Mesenchymal stem cell (in vitro differentiated cells and primary cell): ENCODE measurements at regions not wholly inside any gene's neighbourhood (a gene's known extent, or its start where the extent isn't known, plus 50 kb on each side); places are given as distances from the start of the nearest gene placed in this dataset.

Experiments used
- DNase-seq: peaks from one replicate; pipeline ENCODE4 v3.0.0-alpha.2; 2013
- H2AFZ ChIP-seq: one replicate; pipeline ENCODE4 v1.6.1; 2013; ENCODE audit warnings: low read depth, mild to moderate bottlenecking, control low read depth, inconsistent platforms, low read length, moderate library complexity
- H2AK5ac ChIP-seq: 2 replicates; pipeline ENCODE4 v1.6.1; 2013; ENCODE audit warnings: low read length, moderate library complexity, mild to moderate bottlenecking, inconsistent platforms; ENCODE audit not compliant: severe bottlenecking
- H2BK120ac ChIP-seq: one replicate; pipeline ENCODE4 v1.6.1; 2013; ENCODE audit warnings: low read depth, mild to moderate bottlenecking, inconsistent platforms, low read length, moderate library complexity
- H2BK12ac ChIP-seq, 2 experiments: one replicate each; pipeline ENCODE4 v1.6.1; 2013; ENCODE audit warnings: inconsistent platforms in 2 of 2, low read length in 2 of 2, mild to moderate bottlenecking in 2 of 2, moderate library complexity in 2 of 2, control low read depth in 1 of 2
- H2BK15ac ChIP-seq: one replicate; pipeline ENCODE4 v1.6.1; 2013; ENCODE audit warnings: mild to moderate bottlenecking, low read depth, inconsistent platforms; ENCODE audit not compliant: poor library complexity, severe bottlenecking
- H2BK5ac ChIP-seq: 2 replicates; pipeline ENCODE4 v1.6.1; 2013; ENCODE audit warnings: low read depth, mild to moderate bottlenecking, low read length, control low read depth, inconsistent platforms; ENCODE audit not compliant: poor library complexity, severe bottlenecking
- H3K14ac ChIP-seq, 2 experiments: one replicate each; pipeline ENCODE4 v1.6.1; 2013; ENCODE audit warnings: inconsistent platforms in 2 of 2, low read length in 2 of 2, control low read depth in 1 of 2, mild to moderate bottlenecking in 1 of 2, moderate library complexity in 1 of 2
- H3K18ac ChIP-seq, 2 experiments: one replicate each; pipeline ENCODE4 v1.6.1; 2013; ENCODE audit warnings: inconsistent platforms in 2 of 2, low read length in 2 of 2, control low read depth in 1 of 2, low read depth in 1 of 2, mild to moderate bottlenecking in 1 of 2
- H3K23ac ChIP-seq, 2 experiments: one replicate each; pipeline ENCODE4 v1.6.1; 2013; ENCODE audit warnings: inconsistent platforms in 2 of 2, low read length in 2 of 2, mild to moderate bottlenecking in 2 of 2, moderate library complexity in 2 of 2, control low read depth in 1 of 2
- H3K27ac ChIP-seq: 2 replicates; pipeline ENCODE4 v1.5.1; 2013; ENCODE audit warnings: mild to moderate bottlenecking, moderate library complexity, low read length, control low read depth, inconsistent platforms; ENCODE audit not compliant: poor library complexity, severe bottlenecking
- H3K27me3 ChIP-seq, 2 experiments: 2 replicates each; pipeline versions ENCODE4 v1.6.1 to v1.7.0; 2013; ENCODE audit warnings: low read length in 2 of 2, mild to moderate bottlenecking in 2 of 2, moderate library complexity in 2 of 2, control low read depth in 1 of 2, inconsistent platforms in 1 of 2; ENCODE audit not compliant: control insufficient read depth in 1 of 2, insufficient read depth in 1 of 2
- H3K36me3 ChIP-seq, 2 experiments: 2 replicates each; pipeline versions ENCODE4 v1.6.1 to v1.7.0; 2013; ENCODE audit warnings: low read length in 2 of 2, control low read depth in 1 of 2, inconsistent platforms in 1 of 2, low read depth in 1 of 2, mild to moderate bottlenecking in 1 of 2; ENCODE audit not compliant: insufficient read depth in 2 of 2, control insufficient read depth in 1 of 2
- H3K4ac ChIP-seq, 2 experiments: one replicate each; pipeline ENCODE4 v1.6.1; 2013; ENCODE audit warnings: inconsistent platforms in 2 of 2, low read length in 2 of 2, mild to moderate bottlenecking in 2 of 2, moderate library complexity in 2 of 2, control low read depth in 1 of 2, low read depth in 1 of 2
- H3K4me1 ChIP-seq: 2 replicates; pipeline ENCODE4 v1.6.1; 2013; ENCODE audit warnings: low read depth, low read length, control low read depth; ENCODE audit not compliant: control insufficient read depth, insufficient read depth
- H3K4me2 ChIP-seq: 2 replicates; pipeline ENCODE4 v1.6.1; 2013; ENCODE audit warnings: low read length, mild to moderate bottlenecking, inconsistent platforms; ENCODE audit not compliant: poor library complexity, severe bottlenecking
- H3K4me3 ChIP-seq, 2 experiments: 2 replicates each; pipeline versions ENCODE4 v1.5.1 to v1.7.0; 2013; ENCODE audit warnings: low read length in 2 of 2, mild to moderate bottlenecking in 2 of 2, control low read depth in 1 of 2, low read depth in 1 of 2; ENCODE audit not compliant: insufficient read depth in 1 of 2
- H3K79me1 ChIP-seq: replicated peaks from 2 replicates; pipeline ENCODE4 v1.6.1; 2013; ENCODE audit warnings: mild to moderate bottlenecking, control low read depth, low read length, inconsistent platforms; ENCODE audit not compliant: poor library complexity, severe bottlenecking
- H3K9ac ChIP-seq: 2 replicates; pipeline ENCODE4 v1.7.0; 2013; ENCODE audit warnings: mild to moderate bottlenecking, low read length, moderate library complexity
- H3K9me3 ChIP-seq: 2 replicates; pipeline ENCODE4 v1.7.0; 2013; ENCODE audit warnings: mild to moderate bottlenecking, low read length; ENCODE audit not compliant: control insufficient read depth
- H4K8ac ChIP-seq: one replicate; pipeline ENCODE4 v1.6.1; 2013; ENCODE audit warnings: inconsistent platforms, mild to moderate bottlenecking, low read length, moderate library complexity
- H4K91ac ChIP-seq: one replicate; pipeline ENCODE4 v1.6.1; 2013; ENCODE audit warnings: mild to moderate bottlenecking, low read length, inconsistent platforms
- WGBS: methylation state at CpG from one replicate; pipeline ENCODE4 v1.1.7; 2013; ENCODE audit warnings: mixed read lengths; 5-methylcytosine and 5-hydroxymethylcytosine counted together

DNA sequence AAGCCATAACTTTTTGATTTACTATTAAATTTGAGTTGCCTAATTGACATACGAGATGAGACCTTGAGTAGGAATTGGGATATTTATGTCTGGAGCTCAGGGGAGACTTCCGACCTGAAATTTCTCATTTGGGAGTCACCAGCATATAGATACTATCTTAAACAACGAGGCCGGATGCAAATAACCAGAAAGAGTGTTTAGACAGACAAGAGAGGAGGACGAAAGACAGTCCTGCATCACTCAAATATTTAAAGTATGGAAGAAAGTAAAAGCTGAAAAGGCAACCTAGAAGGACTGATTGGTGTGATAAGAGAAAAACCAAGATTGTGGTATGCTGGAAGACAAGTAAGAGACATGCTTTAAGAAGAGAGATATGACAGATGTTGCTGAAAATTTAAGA lies 675.0 kb upstream of the NUDT12 start:
- H3K27me3 ChIP-seq, result no peaks in the 10 kb centered on the region

DNA sequence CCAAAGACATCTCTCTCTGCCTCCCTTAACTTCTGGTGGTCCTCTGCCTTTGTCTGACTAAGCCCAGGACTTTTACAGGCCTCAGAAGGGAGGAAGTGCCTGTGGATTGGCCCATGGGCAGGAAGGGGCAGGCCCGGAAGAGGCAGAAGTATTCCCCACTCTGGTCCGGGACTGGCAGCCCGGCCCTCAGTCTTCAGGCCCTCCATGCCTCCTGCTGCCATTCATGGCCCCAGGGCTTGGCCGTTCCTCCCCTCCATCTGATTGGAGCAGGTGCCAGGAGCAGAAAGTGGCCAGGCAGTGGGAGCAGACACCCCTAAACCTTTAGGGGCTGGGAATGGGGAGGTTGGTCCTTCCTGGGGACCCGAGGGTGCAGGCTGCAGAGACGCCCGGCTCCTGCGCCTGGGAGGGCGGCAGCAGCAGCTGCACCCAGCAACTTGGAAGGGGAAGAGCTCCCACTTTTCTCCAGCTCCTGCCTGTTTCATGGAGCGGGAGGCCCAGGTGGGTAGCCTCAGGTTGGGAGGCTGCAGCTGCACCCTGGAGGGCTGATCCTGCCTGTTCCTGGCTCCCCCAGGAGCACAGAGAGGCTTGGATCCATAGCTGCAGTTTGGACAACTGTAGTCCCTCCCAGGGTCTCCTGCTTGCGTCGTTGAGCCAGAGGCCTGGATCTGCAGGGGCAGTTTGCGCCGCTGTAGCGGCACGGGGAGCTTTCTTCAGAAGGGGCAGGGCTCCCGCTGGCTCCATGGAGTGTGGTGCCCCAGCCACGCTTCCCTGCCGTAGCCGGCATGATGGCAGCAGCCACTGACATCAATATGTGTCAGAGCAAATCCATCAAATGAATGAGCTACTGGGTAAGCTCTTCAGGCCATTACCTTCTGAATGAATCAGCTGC lies 661.5 kb upstream of the NUDT12 start:
- Histone ChIP-seq H3K9me3 (no peaks in the 10 kb centered on the region), H3K23ac (no peak overlapping the region)
- WGBS, result 95% methylated on average over 20 of the region's 20 CpGs

More for the DNA sequence above, 675.0 kb upstream of the NUDT12 start:
- Histone ChIP-seq H2BK5ac (no peak overlapping the region), H3K27ac (no peak overlapping the region), H2BK12ac (no peak overlapping the region), H2BK15ac (no peak overlapping the region), H4K91ac (no peak overlapping the region), H2AFZ (no peak overlapping the region), H3K79me1 (no peaks in the 10 kb centered on the region), H4K8ac (no peak overlapping the region), H3K9ac (no peak overlapping the region), H3K36me3 (no peaks in the 10 kb centered on the region), H3K23ac (no peak overlapping the region), H3K4me2 (no peak overlapping the region), H2AK5ac (no peak overlapping the region), H3K4me3 (no peak overlapping the region), H3K4me1 (no peaks in the 10 kb centered on the region), H3K18ac (no peak overlapping the region), H3K9me3 (no peaks in the 10 kb centered on the region), H2BK120ac (no peak overlapping the region), H3K4ac (no peak overlapping the region), H3K14ac (no peak overlapping the region)
- WGBS, result 52% methylated on average over 5 of the region's 5 CpGs
- no peak for DNase-seq

DNA sequence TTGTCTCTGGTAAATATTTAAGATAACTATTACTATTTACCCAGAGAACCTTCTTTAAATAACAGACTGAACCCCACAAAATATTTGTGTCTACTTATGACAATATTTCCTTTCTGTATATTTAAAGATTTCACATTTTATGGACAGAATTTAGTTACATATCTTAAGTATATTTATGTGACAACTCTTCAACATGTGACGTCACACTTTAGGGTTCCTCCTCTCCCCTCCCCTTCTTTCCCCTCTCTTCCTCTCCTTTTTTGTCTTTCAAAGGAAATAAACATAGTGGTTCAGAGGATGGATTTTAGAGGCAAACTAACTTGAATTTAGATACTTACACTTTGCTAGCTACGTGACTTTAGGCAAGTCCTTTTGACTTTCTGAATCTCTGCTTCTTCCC lies 655.6 kb upstream of the NUDT12 start:
- no peak overlapping the region for H3K4me3 ChIP-seq
- no peak overlapping the region for H3K18ac ChIP-seq
- no peak for DNase-seq
- no peak overlapping the region for H3K9ac ChIP-seq
- H3K27me3 ChIP-seq, result no peaks in the 10 kb centered on the region
- no peaks in the 10 kb centered on the region for H3K4me1 ChIP-seq
- H2BK5ac ChIP-seq, result no peak overlapping the region
- H3K36me3 ChIP-seq, result no peaks in the 10 kb centered on the region
- H2BK12ac ChIP-seq, result no peak overlapping the region
- no CpG with 5 or more reads among the region's 2 CpGs for WGBS
- H4K8ac ChIP-seq, result no peak overlapping the region
- H2BK15ac ChIP-seq, result no peak overlapping the region
- no peak overlapping the region for H3K4me2 ChIP-seq
- no peak overlapping the region for H3K14ac ChIP-seq
- H3K79me1 ChIP-seq, result no peaks in the 10 kb centered on the region
- no peak overlapping the region for H3K27ac ChIP-seq
- no peaks in the 10 kb centered on the region for H3K9me3 ChIP-seq
- no peak overlapping the region for H3K4ac ChIP-seq
- H4K91ac ChIP-seq, result no peak overlapping the region
- no peak overlapping the region for H2AFZ ChIP-seq
- H2BK120ac ChIP-seq, result no peak overlapping the region
- H3K23ac ChIP-seq, result no peak overlapping the region
- no peak overlapping the region for H2AK5ac ChIP-seq

More for the DNA sequence above, 661.5 kb upstream of the NUDT12 start:
- H3K27me3 ChIP-seq, result no peaks in the 10 kb centered on the region
- H2BK120ac ChIP-seq, result no peak overlapping the region
- H3K9ac ChIP-seq, result no peak overlapping the region
- H3K27ac ChIP-seq, result no peak overlapping the region
- H3K4me2 ChIP-seq, result no peak overlapping the region
- H3K4ac ChIP-seq, result no peak overlapping the region
- H4K8ac ChIP-seq, result no peak overlapping the region
- H3K79me1 ChIP-seq, result no peaks in the 10 kb centered on the region
- no peak for DNase-seq
- H2BK15ac ChIP-seq, result no peak overlapping the region
- no peaks in the 10 kb centered on the region for H3K4me1 ChIP-seq
- H3K18ac ChIP-seq, result no peak overlapping the region
- no peak overlapping the region for H3K4me3 ChIP-seq
- H2BK12ac ChIP-seq, result no peak overlapping the region
- H2AFZ ChIP-seq, result no peak overlapping the region
- no peak overlapping the region for H3K14ac ChIP-seq
- no peak overlapping the region for H2BK5ac ChIP-seq
- H4K91ac ChIP-seq, result no peak overlapping the region
- no peak overlapping the region for H2AK5ac ChIP-seq
- no peaks in the 10 kb centered on the region for H3K36me3 ChIP-seq

DNA sequence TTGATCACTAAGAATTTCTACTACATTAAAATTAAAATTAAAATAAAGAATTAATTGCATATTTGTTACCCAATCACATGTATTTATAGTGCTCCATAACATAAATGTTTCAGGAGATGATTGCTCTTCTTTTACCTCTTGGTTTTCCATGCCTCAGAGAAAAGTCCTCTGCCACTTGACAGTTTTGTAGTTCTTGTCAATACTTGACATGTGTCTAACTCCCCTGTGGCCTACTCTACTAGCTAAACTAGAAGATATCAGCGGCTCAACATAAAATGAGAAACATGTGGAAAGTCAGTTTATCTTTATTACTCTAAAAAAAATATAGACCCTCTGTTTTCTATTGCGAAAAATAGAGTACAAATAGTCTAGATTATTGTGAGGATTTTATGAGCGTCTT lies 650.6 kb upstream of the NUDT12 start:
- Histone ChIP-seq H4K8ac (no peak overlapping the region), H3K23ac (no peak overlapping the region), H3K18ac (no peak overlapping the region), H2BK12ac (no peak overlapping the region), H2AFZ (no peak overlapping the region), H3K4me2 (no peak overlapping the region), H3K4me3 (no peak overlapping the region), H2BK5ac (no peak overlapping the region), H3K4me1 (no peaks in the 10 kb centered on the region), H2BK15ac (no peak overlapping the region), H3K14ac (no peak overlapping the region), H3K36me3 (no peaks in the 10 kb centered on the region), H2BK120ac (no peak overlapping the region), H3K27ac (no peak overlapping the region), H3K27me3 (no peaks in the 10 kb centered on the region), H2AK5ac (no peak overlapping the region), H3K9ac (no peak overlapping the region), H3K79me1 (no peaks in the 10 kb centered on the region), H3K9me3 (no peaks in the 10 kb centered on the region), H3K4ac (no peak overlapping the region), H4K91ac (no peak overlapping the region)
- DNase-seq, result no peak
- WGBS, result no CpG with 5 or more reads among the region's 3 CpGs
